ENCODE measurements at regions not wholly inside any gene's neighbourhood (a gene's known extent, or its start where the extent isn't known, plus 50 kb on each side); places are given as distances from the start of the nearest gene placed in this dataset.

- Histone ChIP-seq H3K9ac (ENCODE audit: low read length) (no peak overlapping the region), H3K27ac (ENCODE audit: low read depth, low read length) (no peak overlapping the region), H3K4me3 (ENCODE audit: insufficient read depth, low read depth, low read length) (no peak overlapping the region), H2AFZ (ENCODE audit: low read depth, low read length) (no peak overlapping the region), H3K4me1 (ENCODE audit: insufficient read depth, low read length) (no peaks in the 10 kb centered on the region), H4K20me1 (ENCODE audit: insufficient read depth, low read length) (no peaks in the 10 kb centered on the region), H3K27me3 (ENCODE audit: insufficient read depth, low read length) (no peaks in the 10 kb centered on the region), H3K9me3 (ENCODE audit: insufficient read depth, low read depth, low read length) (no peaks in the 10 kb centered on the region), H3K79me2 (ENCODE audit: insufficient read depth, low read length) (no peaks in the 10 kb centered on the region), H3K36me3 (ENCODE audit: insufficient read depth, low read length) (no peaks in the 10 kb centered on the region), H3K4me2 (ENCODE audit: low read length) (no peak overlapping the region)
- H3K27ac Mint-ChIP-seq (ENCODE audit: unreplicated experiment), result no peak overlapping the region
- no peaks in the 10 kb centered on the region for H3K9me3 Mint-ChIP-seq (ENCODE audit: unreplicated experiment)
- FAIRE-seq (no peak), DNase-seq (ENCODE audit: low read depth) (peak; percentile 37)
- H3K4me3 Mint-ChIP-seq (ENCODE audit: unreplicated experiment), result no peak overlapping the region
- no peaks in the 10 kb centered on the region for H3K36me3 Mint-ChIP-seq (ENCODE audit: low read depth, unreplicated experiment)
- H3K27me3 Mint-ChIP-seq (ENCODE audit: low read depth, unreplicated experiment), result no peaks in the 10 kb centered on the region
- TF ChIP-seq EZH2 (IDR thresholded peaks at IDR 0.05; ENCODE audit: insufficient read depth, low read length) (no peak), CTCF (IDR thresholded peaks at IDR 0.05; ENCODE audit: insufficient read depth, low read depth, low read length) (no peak)
- peaks cover 2% of the 10 kb centered on the region for H3K4me1 Mint-ChIP-seq (ENCODE audit: low read depth, unreplicated experiment)
These were observed 1819.5 kb upstream of the TENM3 start for GRCh38 chr4:180423712-180424057.

- H2AFZ ChIP-seq (ENCODE audit: low read depth, low read length), result no peak overlapping the region
- H3K9me3 ChIP-seq (ENCODE audit: insufficient read depth, low read depth, low read length), result no peaks in the 10 kb centered on the region
These were observed 1816.3 kb upstream of the TENM3 start for GRCh38 chr4:180426938-180427337.

More at GRCh38 chr4:180426938-180427337, 1816.3 kb upstream of the TENM3 start:
- Mint-ChIP-seq H3K27me3 (ENCODE audit: low read depth, unreplicated experiment) (no peaks in the 10 kb centered on the region), H3K4me3 (ENCODE audit: unreplicated experiment) (no peak overlapping the region), H3K36me3 (ENCODE audit: low read depth, unreplicated experiment) (no peaks in the 10 kb centered on the region), H3K4me1 (ENCODE audit: low read depth, unreplicated experiment) (peaks cover 2% of the 10 kb centered on the region), H3K27ac (ENCODE audit: unreplicated experiment) (no peak overlapping the region), H3K9me3 (ENCODE audit: unreplicated experiment) (no peaks in the 10 kb centered on the region)
- H3K27ac ChIP-seq (ENCODE audit: low read depth, low read length), result no peak overlapping the region
- H3K36me3 ChIP-seq (ENCODE audit: insufficient read depth, low read length), result no peaks in the 10 kb centered on the region
- FAIRE-seq, result no peak
- H3K4me3 ChIP-seq (ENCODE audit: insufficient read depth, low read depth, low read length), result no peak overlapping the region
- TF ChIP-seq EZH2 (IDR thresholded peaks at IDR 0.05; ENCODE audit: insufficient read depth, low read length) (no peak), CTCF (IDR thresholded peaks at IDR 0.05; ENCODE audit: insufficient read depth, low read depth, low read length) (no peak)
- no peak for DNase-seq (ENCODE audit: low read depth)
- H4K20me1 ChIP-seq (ENCODE audit: insufficient read depth, low read length), result no peaks in the 10 kb centered on the region
- H3K9ac ChIP-seq (ENCODE audit: low read length), result no peak overlapping the region
- no peaks in the 10 kb centered on the region for H3K27me3 ChIP-seq (ENCODE audit: insufficient read depth, low read length)
- H3K4me2 ChIP-seq (ENCODE audit: low read length), result no peak overlapping the region
- H3K79me2 ChIP-seq (ENCODE audit: insufficient read depth, low read length), result no peaks in the 10 kb centered on the region
- no peaks in the 10 kb centered on the region for H3K4me1 ChIP-seq (ENCODE audit: insufficient read depth, low read length)
